H9 (cell line): ENCODE measurements at regions not wholly inside any gene's neighbourhood (a gene's known extent, or its start where the extent isn't known, plus 50 kb on each side); places are given as distances from the start of the nearest gene placed in this dataset.

Experiments
- DNase-seq: peaks from one replicate; pipeline ENCODE4 v3.0.0-alpha.2; 2017
- H2AFZ ChIP-seq: one replicate; pipeline ENCODE4 v1.6.1; 2013; ENCODE audit warnings: mild to moderate bottlenecking, low read length, control low read depth, moderate library complexity
- H2AK5ac ChIP-seq: 2 replicates; pipeline ENCODE4 v1.6.1; 2013; ENCODE audit warnings: low read length, control low read depth, mixed read lengths; ENCODE audit not compliant: insufficient read length
- H2BK120ac ChIP-seq: one replicate; pipeline ENCODE4 v1.6.1; 2013; ENCODE audit warnings: low read depth, mild to moderate bottlenecking, low read length, control low read depth, inconsistent platforms; ENCODE audit not compliant: poor library complexity, severe bottlenecking
- H2BK12ac ChIP-seq: 2 replicates; pipeline ENCODE4 v1.6.1; 2013; ENCODE audit warnings: low read length, control low read depth, mixed read lengths, low read depth; ENCODE audit not compliant: insufficient read length
- H2BK15ac ChIP-seq: 2 replicates; pipeline ENCODE4 v1.6.1; 2013; ENCODE audit warnings: low read depth, low read length, control low read depth
- H2BK20ac ChIP-seq: one replicate; pipeline ENCODE4 v1.6.1; 2013; ENCODE audit warnings: low read depth, mild to moderate bottlenecking, low read length, control low read depth, inconsistent platforms; ENCODE audit not compliant: poor library complexity, severe bottlenecking
- H2BK5ac ChIP-seq: 2 replicates; pipeline ENCODE4 v1.6.1; 2013; ENCODE audit warnings: low read length, control low read depth, mixed read lengths; ENCODE audit not compliant: insufficient read length
- H3K14ac ChIP-seq: 2 replicates; pipeline ENCODE4 v1.6.1; 2013; ENCODE audit warnings: low read length, control low read depth; ENCODE audit not compliant: insufficient read depth
- H3K18ac ChIP-seq: 2 replicates; pipeline ENCODE4 v1.6.1; 2013; ENCODE audit warnings: low read depth, mild to moderate bottlenecking, mixed read lengths, low read length, control low read depth; ENCODE audit not compliant: insufficient read length
- H3K23ac ChIP-seq: 2 replicates; pipeline ENCODE4 v1.6.1; 2013; ENCODE audit warnings: low read length, control low read depth, mixed read lengths, low read depth; ENCODE audit not compliant: insufficient read length
- H3K23me2 ChIP-seq: 2 replicates; pipeline ENCODE4 v1.6.1; 2013; ENCODE audit warnings: low read depth, mild to moderate bottlenecking, mixed read lengths, low read length, control low read depth; ENCODE audit not compliant: insufficient read length, poor library complexity, severe bottlenecking
- H3K27ac ChIP-seq: 2 replicates; pipeline ENCODE4 v1.5.1; 2013; ENCODE audit warnings: low read length, control low read depth, mixed read lengths, low read depth; ENCODE audit not compliant: insufficient read length
- H3K27me3 ChIP-seq: 2 replicates; pipeline ENCODE4 v1.6.1; 2013; ENCODE audit warnings: low read length, control low read depth, inconsistent platforms; ENCODE audit not compliant: insufficient read depth
- H3K4ac ChIP-seq: 2 replicates; pipeline ENCODE4 v1.6.1; 2013; ENCODE audit warnings: low read depth, mild to moderate bottlenecking, control low read depth, inconsistent platforms, low read length, moderate library complexity
- H3K4me1 ChIP-seq: 2 replicates; pipeline ENCODE4 v1.6.1; 2013; ENCODE audit warnings: low read length, control low read depth, inconsistent platforms; ENCODE audit not compliant: insufficient read depth
- H3K4me2 ChIP-seq: 2 replicates; pipeline ENCODE4 v1.6.1; 2013; ENCODE audit warnings: low read length, control low read depth, mixed read lengths; ENCODE audit not compliant: insufficient read length, insufficient read depth
- H3K56ac ChIP-seq: 2 replicates; pipeline ENCODE4 v1.6.1; 2013; ENCODE audit warnings: low read depth, mild to moderate bottlenecking, mixed read lengths, low read length, control low read depth; ENCODE audit not compliant: insufficient read length
- H3K79me1 ChIP-seq: 2 replicates; pipeline ENCODE4 v1.6.1; 2013; ENCODE audit warnings: low read depth, mild to moderate bottlenecking, moderate library complexity, low read length, control low read depth, inconsistent platforms; ENCODE audit not compliant: insufficient read depth, poor library complexity, severe bottlenecking
- H3K79me2 ChIP-seq: 2 replicates; pipeline ENCODE4 v1.6.1; 2013; ENCODE audit warnings: low read length, control low read depth, inconsistent platforms; ENCODE audit not compliant: insufficient read depth
- H3K9ac ChIP-seq: 2 replicates; pipeline ENCODE4 v1.6.1; 2013; ENCODE audit warnings: low read length, control low read depth, mixed read lengths; ENCODE audit not compliant: insufficient read length; ENCODE audit errors: extremely low read depth
- H3K9me3 ChIP-seq: one replicate; pipeline ENCODE4 v1.6.1; 2013; ENCODE audit warnings: low read depth, low read length, inconsistent platforms; ENCODE audit not compliant: control insufficient read depth
- H3T11ph ChIP-seq: one replicate; pipeline ENCODE4 v1.6.1; 2013; ENCODE audit warnings: mild to moderate bottlenecking, low read length, control low read depth, inconsistent platforms
- H4K20me1 ChIP-seq: one replicate; pipeline ENCODE4 v1.6.1; 2013; ENCODE audit not compliant: control insufficient read depth, insufficient read length, insufficient read depth
- H4K5ac ChIP-seq: 2 replicates; pipeline ENCODE4 v1.6.1; 2013; ENCODE audit warnings: low read depth, mild to moderate bottlenecking, mixed read lengths, low read length, control low read depth; ENCODE audit not compliant: insufficient read length
- H4K8ac ChIP-seq: replicated peaks from 2 replicates; pipeline ENCODE4 v1.6.1; 2013; ENCODE audit warnings: low read length, control low read depth, mixed read lengths, low read depth; ENCODE audit not compliant: insufficient read length
- H4K91ac ChIP-seq: 2 replicates; pipeline ENCODE4 v1.6.1; 2013; ENCODE audit warnings: low read depth, mild to moderate bottlenecking, moderate library complexity, mixed read lengths, low read length, control low read depth; ENCODE audit not compliant: insufficient read length
- H3K27ac Mint-ChIP-seq, 3 experiments: 2 replicates in 2 of 3; 3 replicates in 1 of 3; pipeline ENCODE4 v1.8.0; 2020 to 2021; ENCODE audit warnings: mixed read lengths in 3 of 3, mild to moderate bottlenecking in 1 of 3, moderate library complexity in 1 of 3
- H3K27me3 Mint-ChIP-seq: 2 replicates; pipeline ENCODE4 v1.8.0; 2021; ENCODE audit warnings: low read depth, mild to moderate bottlenecking, moderate library complexity, mixed read lengths
- H3K36me3 Mint-ChIP-seq, 3 experiments: 2 replicates in 2 of 3; 3 replicates in 1 of 3; pipeline ENCODE4 v1.8.0; 2020 to 2021; ENCODE audit warnings: low read depth in 3 of 3, mixed read lengths in 3 of 3; ENCODE audit not compliant: insufficient read depth in 1 of 3
- H3K4me1 Mint-ChIP-seq, 2 experiments: 2 replicates each; pipeline ENCODE4 v1.8.0; 2020; ENCODE audit warnings: mixed read lengths in 2 of 2
- H3K4me3 Mint-ChIP-seq, 2 experiments: 2 replicates in 1 of 2; 3 replicates in 1 of 2; pipeline ENCODE4 v1.8.0; 2020 to 2021; ENCODE audit warnings: mild to moderate bottlenecking in 2 of 2, mixed read lengths in 2 of 2, moderate library complexity in 1 of 2
- H3K9me3 Mint-ChIP-seq, 2 experiments: 2 replicates in 1 of 2; 3 replicates in 1 of 2; pipeline ENCODE4 v1.8.0; 2020; ENCODE audit warnings: mild to moderate bottlenecking in 2 of 2, mixed read lengths in 2 of 2, moderate library complexity in 1 of 2
- WGBS: extraction: QIAGEN DNeasy Blood & Tissue Kit; methylation state at CpG from one replicate; pipeline ENCODE4 v1.1.7; 2013; ENCODE audit warnings: missing lambda C conversion rate, low lambda C conversion rate, mixed read lengths; ENCODE audit not compliant: insufficient read length; ENCODE audit errors: extremely low coverage; 5-methylcytosine and 5-hydroxymethylcytosine counted together
- TF ChIP-seq, protein P1 (sequence below): fragments of 200-600 bp; sonication (generic); conservative IDR thresholded peaks from 3 replicates; pipeline ENCODE4 v1.8.0; 2021; ENCODE audit warnings: antibody characterized with exemption, mild to moderate bottlenecking

DNA sequence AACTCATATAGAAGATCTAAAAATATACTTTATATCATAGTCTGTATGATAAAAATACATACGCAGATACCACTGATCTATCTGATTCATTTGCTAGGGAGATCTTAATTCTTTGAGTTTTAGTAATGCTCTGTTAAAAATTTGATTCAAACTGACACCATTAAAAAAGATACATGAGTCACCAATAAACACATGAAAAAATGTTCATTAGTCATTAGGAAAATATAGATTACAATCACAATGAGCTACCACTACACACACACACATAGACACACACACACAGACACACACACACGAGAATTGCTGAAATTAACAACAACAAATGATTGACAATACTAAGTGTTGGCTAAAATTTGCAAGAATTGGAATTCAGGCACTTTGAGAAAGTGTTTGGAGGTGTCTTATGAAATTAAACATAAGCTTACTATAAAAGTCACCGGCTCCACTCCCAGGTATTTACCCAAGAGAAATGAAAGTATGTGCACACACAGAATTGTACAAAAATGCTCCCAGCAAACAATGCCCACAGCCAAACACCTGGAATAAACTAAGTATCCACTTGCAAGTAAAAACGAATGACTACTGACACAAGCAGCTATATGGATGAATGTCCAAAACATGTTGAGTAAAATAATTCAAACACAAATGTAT is 117.7 kb upstream of the GGTLC1 start:
- no peak overlapping the region for H3K27ac ChIP-seq
- no peak overlapping the region; a peak in 1 of 7 replicates for H3K27ac Mint-ChIP-seq
- no peak overlapping the region for H3K9ac ChIP-seq
- no peak overlapping the region for H2BK5ac ChIP-seq
- no peaks in the 10 kb centered on the region for H4K20me1 ChIP-seq
- H3K4me1 ChIP-seq, result no peaks in the 10 kb centered on the region
- no peaks in the 10 kb centered on the region for H3K79me1 ChIP-seq
- no peak overlapping the region for H3K4me3 Mint-ChIP-seq
- no peaks in the 10 kb centered on the region for H3K79me2 ChIP-seq
- H3K9me3 Mint-ChIP-seq, result no peaks in the 10 kb centered on the region
- no peak overlapping the region for H4K91ac ChIP-seq
- H3K4me1 Mint-ChIP-seq, result peaks cover 0 to 5% of the 10 kb centered on the region in 2 experiments; a peak in 1 of 4 replicates
- H3K23me2 ChIP-seq, result no peaks in the 10 kb centered on the region
- H3K36me3 Mint-ChIP-seq, result no peaks in the 10 kb centered on the region
- H2AFZ ChIP-seq, result no peak overlapping the region
- H3K23ac ChIP-seq, result no peak overlapping the region
- no peak overlapping the region for H2BK120ac ChIP-seq
- H4K8ac ChIP-seq, result no peak overlapping the region
- H3K9me3 ChIP-seq, result no peaks in the 10 kb centered on the region
- no peak overlapping the region for H3K4me2 ChIP-seq
- H3K56ac ChIP-seq, result no peak overlapping the region
- no peak overlapping the region for H2BK15ac ChIP-seq
- no peak overlapping the region for H2BK12ac ChIP-seq
- H2AK5ac ChIP-seq, result no peak overlapping the region
- TF ChIP-seq, protein P1, sequence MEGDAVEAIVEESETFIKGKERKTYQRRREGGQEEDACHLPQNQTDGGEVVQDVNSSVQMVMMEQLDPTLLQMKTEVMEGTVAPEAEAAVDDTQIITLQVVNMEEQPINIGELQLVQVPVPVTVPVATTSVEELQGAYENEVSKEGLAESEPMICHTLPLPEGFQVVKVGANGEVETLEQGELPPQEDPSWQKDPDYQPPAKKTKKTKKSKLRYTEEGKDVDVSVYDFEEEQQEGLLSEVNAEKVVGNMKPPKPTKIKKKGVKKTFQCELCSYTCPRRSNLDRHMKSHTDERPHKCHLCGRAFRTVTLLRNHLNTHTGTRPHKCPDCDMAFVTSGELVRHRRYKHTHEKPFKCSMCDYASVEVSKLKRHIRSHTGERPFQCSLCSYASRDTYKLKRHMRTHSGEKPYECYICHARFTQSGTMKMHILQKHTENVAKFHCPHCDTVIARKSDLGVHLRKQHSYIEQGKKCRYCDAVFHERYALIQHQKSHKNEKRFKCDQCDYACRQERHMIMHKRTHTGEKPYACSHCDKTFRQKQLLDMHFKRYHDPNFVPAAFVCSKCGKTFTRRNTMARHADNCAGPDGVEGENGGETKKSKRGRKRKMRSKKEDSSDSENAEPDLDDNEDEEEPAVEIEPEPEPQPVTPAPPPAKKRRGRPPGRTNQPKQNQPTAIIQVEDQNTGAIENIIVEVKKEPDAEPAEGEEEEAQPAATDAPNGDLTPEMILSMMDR, result no peak
- H2BK20ac ChIP-seq, result no peak overlapping the region
- no peak for DNase-seq
- H3K14ac ChIP-seq, result no peak overlapping the region
- no peak overlapping the region for H3T11ph ChIP-seq
- no peak overlapping the region for H3K4ac ChIP-seq
- no CpG with 5 or more reads among the region's 4 CpGs for WGBS
- H3K27me3 Mint-ChIP-seq, result peaks cover 5% of the 10 kb centered on the region
- no peaks in the 10 kb centered on the region for H3K27me3 ChIP-seq
- no peak overlapping the region for H3K18ac ChIP-seq
- H4K5ac ChIP-seq, result no peak overlapping the region
